CD4-positive, alpha-beta memory T cell (primary cell): ENCODE measurements at regions not wholly inside any gene's neighbourhood (a gene's known extent, or its start where the extent isn't known, plus 50 kb on each side); places are given as distances from the start of the nearest gene placed in this dataset.

ENCODE experiments used
- CTCF ChIA-PET: fragments of 350-600 bp; sonication (Branson Sonifier 250); formaldehyde crosslinking; loops from one replicate; lab custom pipeline; 2021; ENCODE audit warnings: inconsistent platforms; ENCODE audit not compliant: partially characterized antibody; lab: Charles Lee
- POLR2A ChIA-PET: fragments of 350-600 bp; sonication (Branson Sonifier 250); formaldehyde crosslinking; loops from one replicate; lab custom pipeline; 2021; ENCODE audit not compliant: partially characterized antibody; lab: Charles Lee
- DNase-seq, 5 donors: peaks; one replicate each; pipeline versions ENCODE4 v3.0.0 to v3.0.0-alpha.2; 2020 to 2022; ENCODE audit warnings: mixed read lengths in 1 of 5
- H3K27ac ChIP-seq: one replicate; pipeline ENCODE4 v1.7.0; 2013; ENCODE audit warnings: low read depth, low read length
- H3K27me3 ChIP-seq: 2 replicates; pipeline ENCODE4 v1.7.0; 2013; ENCODE audit warnings: mild to moderate bottlenecking, low read length, moderate library complexity; ENCODE audit not compliant: insufficient read depth
- H3K36me3 ChIP-seq: 2 replicates; pipeline ENCODE4 v1.7.0; 2013; ENCODE audit warnings: mild to moderate bottlenecking, low read length, moderate library complexity; ENCODE audit not compliant: insufficient read depth
- H3K4me1 ChIP-seq: 2 replicates; pipeline ENCODE4 v1.7.0; 2013; ENCODE audit warnings: mild to moderate bottlenecking, low read length, moderate library complexity; ENCODE audit not compliant: insufficient read depth
- H3K4me3 ChIP-seq, 2 donors: one replicate each; pipeline ENCODE4 v1.7.0; 2013; ENCODE audit warnings: low read length in 2 of 2, mild to moderate bottlenecking in 1 of 2
- H3K9me3 ChIP-seq, 2 donors: one replicate each; pipeline ENCODE4 v1.7.0; 2013; ENCODE audit warnings: low read length in 2 of 2, control low read depth in 1 of 2; ENCODE audit not compliant: control insufficient read depth in 1 of 2
- H3K27ac Mint-ChIP-seq, 7 donors: one replicate each; pipeline ENCODE4 v1.8.0; 2020 to 2021; ENCODE audit warnings: mixed read lengths in 7 of 7, mild to moderate bottlenecking in 6 of 7, inconsistent platforms in 3 of 7, moderate library complexity in 3 of 7
- H3K27me3 Mint-ChIP-seq, 2 donors: one replicate each; pipeline ENCODE4 v1.8.0; 2020 to 2021; ENCODE audit warnings: mixed read lengths in 2 of 2
- H3K36me3 Mint-ChIP-seq, 2 donors: one replicate each; pipeline ENCODE4 v1.8.0; 2020 to 2021; ENCODE audit warnings: mixed read lengths in 2 of 2, inconsistent platforms in 1 of 2, mild to moderate bottlenecking in 1 of 2
- H3K4me1 Mint-ChIP-seq, 4 donors: one replicate each; pipeline ENCODE4 v1.8.0; 2020 to 2021; ENCODE audit warnings: mixed read lengths in 4 of 4, mild to moderate bottlenecking in 1 of 4
- H3K4me3 Mint-ChIP-seq, 8 donors: one replicate each; pipeline ENCODE4 v1.8.0; 2020 to 2021; ENCODE audit warnings: mixed read lengths in 8 of 8, mild to moderate bottlenecking in 7 of 8, moderate library complexity in 6 of 8, inconsistent platforms in 3 of 8
- H3K9me3 Mint-ChIP-seq, 8 donors: one replicate each; pipeline ENCODE4 v1.8.0; 2020 to 2021; ENCODE audit warnings: mixed read lengths in 8 of 8, mild to moderate bottlenecking in 5 of 8, inconsistent platforms in 3 of 8, moderate library complexity in 1 of 8
- intact Hi-C: fragments of 100-400 bp; cut with micrococcal nuclease; formaldehyde crosslinking; loops from one replicate; pipeline ENCODE4 v1.15.1; 2023

DNA sequence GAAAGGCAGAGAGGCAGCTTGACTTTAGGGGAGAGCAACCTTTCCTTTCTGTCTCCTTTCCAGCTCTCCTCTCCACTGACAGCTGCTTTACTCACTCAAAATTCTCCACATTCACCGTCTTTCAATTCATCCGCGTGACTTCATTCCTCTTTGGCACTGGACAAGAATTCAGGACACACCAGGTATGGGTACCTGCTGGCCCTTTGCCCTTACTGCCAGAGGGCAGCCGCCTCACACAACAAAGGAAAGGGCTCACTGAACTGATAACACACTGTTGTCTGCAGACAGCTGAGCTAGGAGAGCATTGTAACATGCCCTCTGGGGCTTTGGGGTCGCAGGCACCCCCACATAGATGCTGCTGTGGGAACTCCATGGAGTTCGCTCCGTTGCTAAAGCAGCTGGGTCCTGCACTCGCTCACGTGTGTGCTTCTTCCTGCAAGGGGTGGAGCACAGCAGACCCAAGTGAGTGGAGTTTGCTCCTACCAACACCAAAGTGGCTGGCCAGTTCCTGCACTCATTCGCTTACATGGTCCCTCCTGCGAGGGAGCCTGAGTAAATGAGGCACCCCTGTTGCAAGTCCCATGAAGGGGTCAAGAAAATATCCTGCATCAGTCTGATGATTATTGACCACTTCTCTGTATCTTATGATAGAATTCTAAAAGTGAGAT, 79.0 kb upstream of the SGO1 start:
- no peaks in the 10 kb centered on the region for H3K4me1 ChIP-seq
- no peak overlapping the region for H3K27ac ChIP-seq
- CTCF ChIA-PET: no interaction called here

GRCh38 chr3:20258371-20258770, 72.4 kb upstream of the SGO1 start:
- Mint-ChIP-seq H3K27ac (no peak overlapping the region), H3K4me1 (peaks cover 0 to 2% (median 0%) of the 10 kb centered on the region in 4 donors), H3K9me3 (peaks cover 0 to 4% (median 0%) of the 10 kb centered on the region in 8 donors), H3K27me3 (no peaks in the 10 kb centered on the region), H3K36me3 (peaks cover 0 to 5% of the 10 kb centered on the region in 2 donors), H3K4me3 (no peak overlapping the region)
- Histone ChIP-seq H3K27me3 (no peaks in the 10 kb centered on the region), H3K4me1 (no peaks in the 10 kb centered on the region), H3K4me3 (no peak overlapping the region), H3K9me3 (no peaks in the 10 kb centered on the region), H3K36me3 (no peaks in the 10 kb centered on the region), H3K27ac (no peak overlapping the region)
- ChIA-PET POLR2A (no interaction called here), CTCF (no interaction called here)
- intact Hi-C loops: no loop called here
- DNase-seq: no peak

More for the DNA sequence above, 79.0 kb upstream of the SGO1 start:
- H3K27me3 ChIP-seq: no peaks in the 10 kb centered on the region
- no peaks in the 10 kb centered on the region for H3K9me3 ChIP-seq
- Mint-ChIP-seq H3K4me3 (no peak overlapping the region), H3K36me3 (peaks cover 0 to 30% of the 10 kb centered on the region in 2 donors), H3K27ac (peak overlapping the region in 1 of 7 donors; percentile 49), H3K9me3 (peaks cover 0 to 28% (median 18%) of the 10 kb centered on the region in 8 donors), H3K4me1 (no peaks in the 10 kb centered on the region), H3K27me3 (peaks cover 1 to 2% of the 10 kb centered on the region in 2 donors)
- POLR2A ChIA-PET: no interaction called here
- no peak for DNase-seq
- intact Hi-C loops: no loop called here
- H3K36me3 ChIP-seq: no peaks in the 10 kb centered on the region
- H3K4me3 ChIP-seq: no peak overlapping the region

DNA sequence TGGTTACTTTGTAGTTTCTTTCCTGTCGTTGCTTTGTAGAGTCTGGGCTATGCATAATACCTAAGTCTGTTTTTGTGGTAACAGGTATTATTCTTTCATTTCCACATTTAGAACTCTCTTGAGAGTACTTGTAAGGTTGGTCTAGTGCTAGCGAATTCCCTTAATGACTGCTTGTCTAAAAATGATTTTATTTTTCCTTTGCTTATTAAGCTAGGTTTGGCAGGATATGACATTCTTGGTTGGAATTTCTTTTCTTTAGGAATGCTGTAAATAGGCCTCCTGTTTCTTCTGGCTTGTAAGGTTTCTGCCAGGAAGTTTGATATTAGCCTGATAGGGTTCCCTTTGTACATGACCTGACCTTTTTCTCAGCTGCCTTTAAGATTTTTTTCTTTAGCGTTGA, 70.1 kb upstream of the SGO1 start:
- no peaks in the 10 kb centered on the region for H3K4me1 ChIP-seq
- H3K4me1 Mint-ChIP-seq: peaks cover 0 to 2% (median 0%) of the 10 kb centered on the region in 4 donors
- peaks cover 0 to 4% (median 0%) of the 10 kb centered on the region in 8 donors for H3K9me3 Mint-ChIP-seq
- intact Hi-C loops: no loop called here
- H3K27me3 Mint-ChIP-seq: no peaks in the 10 kb centered on the region
- no peaks in the 10 kb centered on the region for H3K27me3 ChIP-seq
- H3K9me3 ChIP-seq: no peaks in the 10 kb centered on the region
- no peak overlapping the region for H3K4me3 Mint-ChIP-seq
- no peaks in the 10 kb centered on the region for H3K36me3 ChIP-seq
- CTCF ChIA-PET: no interaction called here
- no peak overlapping the region for H3K27ac Mint-ChIP-seq
- H3K4me3 ChIP-seq: no peak overlapping the region
- H3K27ac ChIP-seq: no peak overlapping the region
- DNase-seq: no peak
- POLR2A ChIA-PET: no interaction called here
- peaks cover 0 to 10% of the 10 kb centered on the region in 2 donors for H3K36me3 Mint-ChIP-seq

- Histone ChIP-seq H3K27ac (no peak overlapping the region), H3K9me3 (no peaks in the 10 kb centered on the region), H3K4me1 (no peaks in the 10 kb centered on the region), H3K27me3 (no peaks in the 10 kb centered on the region), H3K36me3 (no peaks in the 10 kb centered on the region), H3K4me3 (no peak overlapping the region)
- intact Hi-C loops: no loop called here
- Mint-ChIP-seq H3K4me3 (no peak overlapping the region), H3K27me3 (no peaks in the 10 kb centered on the region), H3K27ac (no peak overlapping the region), H3K36me3 (peaks cover 0 to 12% of the 10 kb centered on the region in 2 donors), H3K9me3 (peaks cover 0 to 4% (median 0%) of the 10 kb centered on the region in 8 donors), H3K4me1 (peaks cover 0 to 2% (median 0%) of the 10 kb centered on the region in 4 donors)
- ChIA-PET CTCF (no interaction called here), POLR2A (no interaction called here)
- DNase-seq: no peak
These were observed 68.5 kb upstream of the SGO1 start for GRCh38 chr3:20254268-20255117.

DNA sequence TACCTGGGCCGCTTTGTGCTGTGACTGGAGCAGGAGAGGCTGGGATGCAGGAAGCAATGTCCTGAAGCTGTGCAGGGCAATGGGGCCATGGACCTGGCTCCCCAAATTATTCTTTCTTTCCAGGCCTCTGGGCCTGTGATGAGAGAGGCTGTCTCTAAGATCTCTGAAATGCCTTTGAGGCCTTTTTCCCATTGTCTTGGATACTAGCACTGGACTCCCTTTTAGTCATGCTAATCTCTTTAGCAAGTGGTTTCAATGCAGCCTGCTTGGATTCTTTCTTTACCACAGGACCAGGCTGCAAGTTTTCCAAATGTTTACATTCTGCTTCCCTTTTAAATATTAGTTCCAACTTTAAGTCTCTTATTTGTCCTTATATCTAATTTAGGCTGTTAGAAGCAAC, 64.8 kb upstream of the SGO1 start:
- ChIA-PET CTCF (no interaction called here), POLR2A (no interaction called here)
- Mint-ChIP-seq H3K4me1 (no peaks in the 10 kb centered on the region), H3K4me3 (no peak overlapping the region), H3K27me3 (no peaks in the 10 kb centered on the region), H3K9me3 (peaks cover 0 to 15% (median under 1%) of the 10 kb centered on the region in 8 donors), H3K36me3 (peaks cover 3 to 15% of the 10 kb centered on the region in 2 donors), H3K27ac (peak overlapping the region in 1 of 7 donors; percentile 29)
- DNase-seq: no peak
- no peaks in the 10 kb centered on the region for H3K9me3 ChIP-seq
- no peak overlapping the region for H3K4me3 ChIP-seq
- no peak overlapping the region for H3K27ac ChIP-seq
- H3K27me3 ChIP-seq: no peaks in the 10 kb centered on the region
- no peaks in the 10 kb centered on the region for H3K4me1 ChIP-seq
- H3K36me3 ChIP-seq: no peaks in the 10 kb centered on the region
- intact Hi-C loops: no loop called here

DNA sequence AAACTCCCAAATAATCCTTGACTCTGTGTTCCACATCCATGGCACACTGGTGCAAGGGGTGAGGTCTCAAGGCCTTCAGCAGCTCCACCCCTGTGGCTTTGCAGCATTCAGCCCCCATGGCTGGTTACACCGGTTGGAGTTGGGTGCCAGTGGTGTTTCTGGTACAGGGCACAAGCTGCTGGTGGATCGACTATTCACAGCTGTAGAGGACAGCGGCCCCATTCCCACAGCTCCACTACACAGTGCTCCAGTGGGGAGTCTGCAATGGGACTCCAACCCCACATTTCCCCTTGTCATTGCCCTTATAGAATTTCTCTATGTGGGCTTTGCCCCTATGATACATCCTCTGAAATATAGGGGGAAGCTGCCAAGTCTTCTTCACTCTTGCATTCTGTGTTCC, 64.3 kb upstream of the SGO1 start:
- CTCF ChIA-PET: no interaction called here
- H3K4me1 Mint-ChIP-seq: no peaks in the 10 kb centered on the region

DNA sequence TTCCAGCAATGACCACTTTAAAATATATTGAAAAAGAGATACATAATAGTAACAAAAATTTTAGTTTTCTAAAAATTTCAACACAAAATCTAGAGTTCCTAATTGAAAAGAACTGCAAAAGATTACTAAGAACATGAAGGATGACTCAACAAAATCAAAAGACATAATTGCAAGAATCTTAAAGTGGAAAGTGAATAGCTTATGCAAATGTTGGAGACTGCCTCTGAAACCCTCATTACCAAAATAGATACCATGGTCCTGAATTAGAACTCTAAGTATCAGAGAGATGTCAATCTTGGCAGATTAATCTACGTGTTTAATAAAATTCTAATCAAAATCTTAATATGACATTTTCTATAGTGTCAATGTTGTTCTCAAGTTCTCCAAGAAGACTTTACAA, 60.7 kb upstream of the SGO1 start:
- peaks cover 0 to 22% (median 13%) of the 10 kb centered on the region in 8 donors for H3K9me3 Mint-ChIP-seq
- ChIA-PET POLR2A (no interaction called here), CTCF (no interaction called here)
- intact Hi-C loops: no loop called here
- no peak overlapping the region for H3K4me3 ChIP-seq
- no peak overlapping the region for H3K27ac Mint-ChIP-seq
- peaks cover 3 to 20% of the 10 kb centered on the region in 2 donors for H3K36me3 Mint-ChIP-seq
- no peaks in the 10 kb centered on the region for H3K27me3 ChIP-seq
- no peaks in the 10 kb centered on the region for H3K36me3 ChIP-seq
- no peak for DNase-seq
- no peaks in the 10 kb centered on the region for H3K4me1 Mint-ChIP-seq
- no peaks in the 10 kb centered on the region for H3K27me3 Mint-ChIP-seq
- H3K4me1 ChIP-seq: no peaks in the 10 kb centered on the region
- H3K9me3 ChIP-seq: no peaks in the 10 kb centered on the region
- H3K4me3 Mint-ChIP-seq: no peak overlapping the region
- no peak overlapping the region for H3K27ac ChIP-seq

More for the DNA sequence above, 64.3 kb upstream of the SGO1 start:
- H3K27me3 Mint-ChIP-seq: no peaks in the 10 kb centered on the region
- H3K9me3 Mint-ChIP-seq: peaks cover 0 to 14% (median under 1%) of the 10 kb centered on the region in 8 donors
- no peak for DNase-seq
- H3K27ac ChIP-seq: no peak overlapping the region
- POLR2A ChIA-PET: no interaction called here
- H3K4me3 ChIP-seq: no peak overlapping the region
- peak overlapping the region in 1 of 7 donors; percentile 29 for H3K27ac Mint-ChIP-seq
- H3K36me3 Mint-ChIP-seq: peaks cover 3 to 15% of the 10 kb centered on the region in 2 donors
- H3K4me3 Mint-ChIP-seq: no peak overlapping the region
- H3K9me3 ChIP-seq: no peaks in the 10 kb centered on the region
- no peaks in the 10 kb centered on the region for H3K4me1 ChIP-seq
- H3K27me3 ChIP-seq: no peaks in the 10 kb centered on the region
- intact Hi-C loops: no loop called here
- no peaks in the 10 kb centered on the region for H3K36me3 ChIP-seq
